H1 (cell line): ENCODE measurements at regions not wholly inside any gene's neighbourhood (a gene's known extent, or its start where the extent isn't known, plus 50 kb on each side); places are given as distances from the start of the nearest gene placed in this dataset.

Experiments
- CTCF ChIA-PET: fragments of 300-600 bp; sonication (Branson Sonifier 250); formaldehyde crosslinking; loops from one replicate; lab custom pipeline; 2021; ENCODE audit not compliant: partially characterized antibody; lab: Charles Lee
- POLR2A ChIA-PET: fragments of 300-600 bp; sonication (Branson Sonifier 250); formaldehyde crosslinking; loops from one replicate; lab custom pipeline; 2021; ENCODE audit warnings: inconsistent platforms; ENCODE audit not compliant: partially characterized antibody; lab: Charles Lee
- DNase-seq, 2 experiments: peaks; one replicate each; pipeline versions ENCODE4 v3.0.0 to v3.0.0-alpha.2; 2010 to 2022; ENCODE audit warnings: low spot score in 2 of 2, low read depth in 1 of 2, mixed read lengths in 1 of 2
- FAIRE-seq: peaks from 2 replicates; lab custom pipeline; 2011; peaks lifted over from hg19 to GRCh38; lab: Jason Lieb, UNC
- H2AFZ ChIP-seq: 2 replicates; pipeline ENCODE4 v1.8.1; 2012; ENCODE audit warnings: low read length, inconsistent platforms
- H2AK5ac ChIP-seq: 2 replicates; pipeline ENCODE4 v1.6.1; 2013; ENCODE audit warnings: low read depth, low read length
- H2BK120ac ChIP-seq: replicated peaks from 2 replicates; pipeline ENCODE3; 2013; ENCODE audit warnings: low read depth, low read length, inconsistent platforms
- H2BK12ac ChIP-seq: 2 replicates; pipeline ENCODE4 v1.6.1; 2013; ENCODE audit warnings: low read depth, low read length
- H2BK15ac ChIP-seq: 2 replicates; pipeline ENCODE4 v1.6.1; 2013; ENCODE audit warnings: low read length
- H2BK20ac ChIP-seq: 2 replicates; pipeline ENCODE4 v1.6.1; 2013; ENCODE audit warnings: low read length
- H2BK5ac ChIP-seq: 2 replicates; pipeline ENCODE4 v1.6.1; 2013; ENCODE audit warnings: low read depth, low read length
- H3K14ac ChIP-seq: 2 replicates; pipeline ENCODE4 v1.6.1; 2013; ENCODE audit warnings: inconsistent platforms; ENCODE audit not compliant: insufficient read length
- H3K18ac ChIP-seq: 2 replicates; pipeline ENCODE4 v1.6.1; 2013; ENCODE audit warnings: low read length; ENCODE audit errors: extremely low read depth
- H3K23ac ChIP-seq: 2 replicates; pipeline ENCODE4 v1.6.1; 2013; ENCODE audit warnings: inconsistent platforms; ENCODE audit not compliant: insufficient read length
- H3K23me2 ChIP-seq: 2 replicates; pipeline ENCODE4 v1.6.1; 2013; ENCODE audit warnings: low read depth, low read length
- H3K27ac ChIP-seq: 2 replicates; pipeline ENCODE4 v1.6.1; 2011; ENCODE audit warnings: low read depth, low read length, inconsistent platforms
- H3K27me3 ChIP-seq, 4 experiments: replicated peaks in 1 of 4; 1 replicate in 1 of 4; 2 replicates in 3 of 4; pipeline versions ENCODE4 v1.6.1 to v1.8.1; 2011 to 2013; ENCODE audit warnings: low read length in 3 of 4, mild to moderate bottlenecking in 3 of 4, inconsistent platforms in 2 of 4, mixed read lengths in 2 of 4, moderate library complexity in 1 of 4; ENCODE audit not compliant: control insufficient read depth in 3 of 4, insufficient read depth in 3 of 4; ENCODE audit errors: extremely low read depth in 1 of 4
- H3K36me3 ChIP-seq, 4 experiments: 2 replicates each; pipeline versions ENCODE4 v1.6.1 to v1.8.1; 2011 to 2013; ENCODE audit warnings: mild to moderate bottlenecking in 4 of 4, low read length in 3 of 4, moderate library complexity in 2 of 4, control low read depth in 1 of 4, inconsistent platforms in 1 of 4; ENCODE audit not compliant: insufficient read depth in 4 of 4, control insufficient read depth in 2 of 4
- H3K4ac ChIP-seq: replicated peaks from 2 replicates; pipeline ENCODE3; 2013; ENCODE audit warnings: low read length, low read depth, mixed read lengths, inconsistent platforms; ENCODE audit not compliant: insufficient read length
- H3K4me1 ChIP-seq, 4 experiments: replicated peaks in 1 of 4; 1 replicate in 1 of 4; 2 replicates in 3 of 4; pipeline versions ENCODE4 v1.6.1 to v1.8.1; 2011 to 2013; ENCODE audit warnings: low read length in 3 of 4, inconsistent platforms in 2 of 4, mixed read lengths in 1 of 4; ENCODE audit not compliant: insufficient read depth in 4 of 4, control insufficient read depth in 3 of 4
- H3K4me2 ChIP-seq, 2 experiments: 2 replicates each; pipeline versions ENCODE4 v1.6.1 to v1.8.1; 2011 to 2013; ENCODE audit warnings: low read depth in 2 of 2, low read length in 2 of 2, control low read depth in 1 of 2, inconsistent platforms in 1 of 2, mild to moderate bottlenecking in 1 of 2; ENCODE audit not compliant: insufficient read depth in 1 of 2
- H3K4me3 ChIP-seq, 4 experiments: fragments of 200-600, 300-600 bp in 1 of 4; sonication (generic), shearing (Covaris generic), sonication (Bioruptor Twin) in 1 of 4; 2 replicates each; pipeline versions ENCODE4 v1.5.1 to v1.8.1; 2011 to 2016; ENCODE audit warnings: low read length in 4 of 4, low read depth in 3 of 4, control low read depth in 2 of 4, inconsistent platforms in 2 of 4, mild to moderate bottlenecking in 2 of 4, mixed read lengths in 1 of 4, moderate library complexity in 1 of 4; ENCODE audit not compliant: insufficient read depth in 2 of 4; ENCODE audit errors: extremely low read depth in 1 of 4
- H3K56ac ChIP-seq: replicated peaks from 2 replicates; pipeline ENCODE3; 2013; ENCODE audit warnings: low read depth, mild to moderate bottlenecking, mixed read lengths, low read length, inconsistent platforms; ENCODE audit not compliant: insufficient read length
- H3K79me1 ChIP-seq: 2 replicates; pipeline ENCODE4 v1.6.1; 2013; ENCODE audit warnings: low read depth, low read length, control low read depth
- H3K79me2 ChIP-seq, 2 experiments: 2 replicates each; pipeline versions ENCODE4 v1.6.1 to v1.8.1; 2012 to 2013; ENCODE audit warnings: low read length in 2 of 2, mild to moderate bottlenecking in 2 of 2, inconsistent platforms in 1 of 2; ENCODE audit not compliant: insufficient read depth in 2 of 2, control insufficient read depth in 1 of 2
- H3K9ac ChIP-seq, 4 experiments: replicated peaks in 1 of 4; 1 replicate in 1 of 4; 2 replicates in 3 of 4; pipeline versions ENCODE4 v1.6.1 to v1.8.1; 2011 to 2013; ENCODE audit warnings: low read depth in 3 of 4, low read length in 3 of 4, control low read depth in 2 of 4, mild to moderate bottlenecking in 2 of 4, moderate library complexity in 2 of 4, inconsistent platforms in 1 of 4; ENCODE audit errors: extremely low read depth in 1 of 4
- H3K9me3 ChIP-seq, 2 experiments: 2 replicates each; pipeline versions ENCODE4 v1.6.1 to v1.8.1; 2012 to 2013; ENCODE audit warnings: mild to moderate bottlenecking in 2 of 2, moderate library complexity in 2 of 2, control low read depth in 1 of 2, inconsistent platforms in 1 of 2, low read depth in 1 of 2, low read length in 1 of 2, mixed read lengths in 1 of 2; ENCODE audit not compliant: insufficient read depth in 2 of 2
- H4K20me1 ChIP-seq, 2 experiments: replicated peaks in 1 of 2; 2 replicates each; pipeline versions ENCODE3 to v1.8.1; 2011 to 2013; ENCODE audit warnings: inconsistent platforms in 2 of 2, low read length in 2 of 2, mild to moderate bottlenecking in 1 of 2; ENCODE audit not compliant: insufficient read depth in 2 of 2, control insufficient read depth in 1 of 2
- H4K5ac ChIP-seq: 2 replicates; pipeline ENCODE4 v1.6.1; 2013; ENCODE audit warnings: low read length, low read depth, mixed read lengths, inconsistent platforms; ENCODE audit not compliant: insufficient read length
- H4K8ac ChIP-seq: 2 replicates; pipeline ENCODE4 v1.8.0; 2013; ENCODE audit warnings: mild to moderate bottlenecking, moderate library complexity, low read length, inconsistent platforms; ENCODE audit not compliant: insufficient read depth; ENCODE audit errors: extremely low read depth
- H4K91ac ChIP-seq: replicated peaks from 2 replicates; pipeline ENCODE3; 2013; ENCODE audit warnings: low read length, mixed read lengths, inconsistent platforms; ENCODE audit not compliant: insufficient read length
- TAF7 ChIP-seq: optimal IDR thresholded peaks from 2 replicates; pipeline ENCODE3; 2011; ENCODE audit warnings: low read depth, mild to moderate bottlenecking, inconsistent platforms, low read length, moderate library complexity, borderline replicate concordance
- WGBS, 2 experiments: shearing (Covaris generic) in 1 of 2; methylation state at CpG; one replicate each; pipeline versions ENCODE4 v1.1.6 to v1.1.7; 2013 to 2015; ENCODE audit warnings: low lambda C conversion rate in 2 of 2, mixed read lengths in 2 of 2, inconsistent platforms in 1 of 2, low coverage in 1 of 2, missing lambda C conversion rate in 1 of 2; ENCODE audit not compliant: insufficient replicate concordance in 2 of 2, insufficient coverage in 1 of 2, insufficient read length in 1 of 2; ENCODE audit errors: extremely low coverage in 1 of 2, missing lambda C conversion rate in 1 of 2; 5-methylcytosine and 5-hydroxymethylcytosine counted together

DNA sequence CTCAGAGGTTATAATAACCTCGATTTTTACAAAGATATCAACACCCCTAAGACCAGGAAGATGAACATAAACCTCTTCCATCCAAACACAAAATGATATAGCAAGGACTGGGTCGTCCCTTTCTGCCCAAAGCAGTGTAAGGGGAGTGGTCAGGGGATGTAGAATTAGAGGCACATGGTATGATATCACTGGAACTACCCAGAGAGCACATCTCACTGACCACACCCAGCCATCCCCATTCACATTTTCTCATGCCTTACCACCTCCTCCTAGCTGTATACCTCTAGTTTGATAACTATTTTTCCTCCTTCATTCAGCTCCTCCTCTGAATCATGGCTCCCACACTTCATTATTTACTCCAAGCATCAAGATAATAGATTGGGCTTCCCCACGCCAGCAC lies 152.6 kb downstream of the COPS8 start:
- no peak for TF ChIP-seq TAF7
- TF ChIP-seq, all 59 proteins: peak for 0
- POLR2A ChIA-PET = no interaction called here
- Histone ChIP-seq H2BK120ac (no peak overlapping the region), H3K14ac (no peak overlapping the region), H4K91ac (no peak overlapping the region), H2BK15ac (no peak overlapping the region), H2BK20ac (no peak overlapping the region), H2AK5ac (no peak overlapping the region), H4K5ac (no peak overlapping the region), H4K8ac (no peak overlapping the region), H3K56ac (no peak overlapping the region), H2BK5ac (no peak overlapping the region), H3K79me2 (no peaks in the 10 kb centered on the region), H3K9me3 (peaks cover 19 to 20% of the 10 kb centered on the region in 2 experiments; a peak in 3 of 4 replicates), H3K27me3 (no peaks in the 10 kb centered on the region), H3K4me3 (no peak overlapping the region), H3K23me2 (no peaks in the 10 kb centered on the region), H3K4me1 (no peaks in the 10 kb centered on the region), H3K18ac (no peak overlapping the region), H3K36me3 (no peaks in the 10 kb centered on the region), H3K23ac (no peak overlapping the region), H4K20me1 (no peaks in the 10 kb centered on the region), H3K9ac (no peak overlapping the region), H2AFZ (no peak overlapping the region), H3K27ac (no peak overlapping the region), H3K4me2 (no peak overlapping the region), H3K79me1 (no peaks in the 10 kb centered on the region), H3K4ac (no peak overlapping the region), H2BK12ac (no peak overlapping the region)
- CTCF ChIA-PET = no interaction called here
- WGBS, 2 experiments = 69% methylated on average over 3 of the region's 3 CpGs; no CpG with 5 or more reads in 1 of the 2 experiments
- DNase-seq (no peak), FAIRE-seq (no peak)
